HEK293 (cell line): ENCODE measurements at regions not wholly inside any gene's neighbourhood (a gene's known extent, or its start where the extent isn't known, plus 50 kb on each side); places are given as distances from the start of the nearest gene placed in this dataset.

Experiments
- CTCF ChIA-PET: fragments of 350-600 bp; formaldehyde crosslinking; extraction: SDS; loops from one replicate; lab custom pipeline; 2021; ENCODE audit warnings: antibody characterized with exemption; lab: Yijun Ruan, JAX
- POLR2A ChIA-PET: fragments of 300-600 bp; formaldehyde crosslinking; extraction: SDS; loops from one replicate; lab custom pipeline; 2020; ENCODE audit warnings: antibody characterized with exemption, inconsistent platforms; lab: Yijun Ruan, JAX
- H3K27ac ChIP-seq: fragments of 200-500 bp; sonication (Bioruptor generic); 2 replicates; pipeline ENCODE4 v1.5.1; 2014; ENCODE audit warnings: low read depth, low read length, control low read depth, inconsistent platforms; ENCODE audit errors: extremely low read depth
- H3K36me3 ChIP-seq, 2 experiments: fragments of 200-500 bp in 1 of 2; sonication (Bioruptor generic) in 1 of 2; 1 replicate in 1 of 2; 2 replicates in 1 of 2; pipeline ENCODE4 v1.5.1; 2014 to 2017; ENCODE audit warnings: inconsistent platforms in 2 of 2, low read length in 2 of 2; ENCODE audit not compliant: control insufficient read depth in 2 of 2, insufficient read depth in 1 of 2
- H3K4me1 ChIP-seq: fragments of 200-500 bp; sonication (Bioruptor generic); 2 replicates; pipeline ENCODE4 v1.5.1; 2014; ENCODE audit warnings: mild to moderate bottlenecking, low read length, inconsistent platforms; ENCODE audit not compliant: control insufficient read depth, insufficient read depth
- H3K4me3 ChIP-seq: 2 replicates; pipeline ENCODE4 v1.5.1; 2011; ENCODE audit warnings: low read depth, mild to moderate bottlenecking, control low read depth, low read length, moderate library complexity
- H3K9me3 ChIP-seq: fragments of 200-500 bp; sonication (Bioruptor generic); 2 replicates; pipeline ENCODE4 v1.5.1; 2014; ENCODE audit warnings: low read depth, low read length, inconsistent platforms; ENCODE audit not compliant: control insufficient read depth, insufficient read depth
- GLI2 ChIP-seq: fragments of 450-650 bp; formaldehyde crosslinking; IDR thresholded peaks from 2 replicates; pipeline ENCODE4; 2017; ENCODE audit warnings: missing biosample characterization, missing genetic modification characterization, low read depth, borderline replicate concordance
- GLIS2 ChIP-seq: fragments of 450-650 bp; formaldehyde crosslinking; IDR thresholded peaks from 2 replicates; pipeline ENCODE4 v1.5.1; 2016; ENCODE audit warnings: missing biosample characterization, missing genetic modification characterization
- HOXA7 ChIP-seq: sonication (generic); formaldehyde crosslinking; IDR thresholded peaks from 2 replicates; pipeline ENCODE4 v1.8.1; 2022; ENCODE audit warnings: missing genetic modification reagents, borderline replicate concordance
- IKZF3 ChIP-seq: fragments of 450-650 bp; IDR thresholded peaks from 2 replicates; pipeline ENCODE4 v1.5.0; 2018; ENCODE audit warnings: missing biosample characterization, mild to moderate bottlenecking, missing genetic modification characterization, moderate library complexity
- KLF8 ChIP-seq: fragments of 450-650 bp; formaldehyde crosslinking; IDR thresholded peaks from 2 replicates; pipeline ENCODE4 v1.5.1; 2016; ENCODE audit warnings: missing biosample characterization, missing genetic modification characterization
- SP7 ChIP-seq: fragments of 450-650 bp; formaldehyde crosslinking; IDR thresholded peaks from 2 replicates; pipeline ENCODE4 v1.5.1; 2016; ENCODE audit warnings: missing biosample characterization, missing genetic modification characterization
- ZBTB48 ChIP-seq: fragments of 450-650 bp; formaldehyde crosslinking; IDR thresholded peaks from 2 replicates; pipeline ENCODE4 v1.5.1; 2016; ENCODE audit warnings: missing biosample characterization, missing genetic modification characterization
- ZEB2 ChIP-seq: fragments of 450-650 bp; formaldehyde crosslinking; IDR thresholded peaks from 2 replicates; pipeline ENCODE4 v1.5.1; 2016; ENCODE audit warnings: missing biosample characterization, missing genetic modification characterization
- ZNF157 ChIP-seq: fragments of 450-650 bp; formaldehyde crosslinking; IDR thresholded peaks from 2 replicates; pipeline ENCODE4 v1.5.1; 2016; ENCODE audit warnings: missing biosample characterization, missing genetic modification characterization
- ZNF211 ChIP-seq: fragments of 450-650 bp; formaldehyde crosslinking; IDR thresholded peaks from 2 replicates; pipeline ENCODE4 v1.5.1; 2016; ENCODE audit warnings: low read depth, missing biosample characterization, missing genetic modification characterization
- ZNF24 ChIP-seq: fragments of 450-650 bp; formaldehyde crosslinking; IDR thresholded peaks from 2 replicates; pipeline ENCODE4 v1.5.1; 2016; ENCODE audit warnings: missing biosample characterization, missing genetic modification characterization
- ZNF311 ChIP-seq: fragments of 450-650 bp; formaldehyde crosslinking; IDR thresholded peaks from 2 replicates; pipeline ENCODE4 v1.5.1; 2017; ENCODE audit warnings: missing biosample characterization, missing genetic modification characterization, borderline replicate concordance
- ZNF394 ChIP-seq: fragments of 450-650 bp; formaldehyde crosslinking; IDR thresholded peaks from 2 replicates; pipeline ENCODE4 v1.5.1; 2016; ENCODE audit warnings: missing biosample characterization, missing genetic modification characterization, mild to moderate bottlenecking, moderate library complexity, borderline replicate concordance
- ZNF404 ChIP-seq: fragments of 450-650 bp; formaldehyde crosslinking; IDR thresholded peaks from 2 replicates; pipeline ENCODE4 v1.5.1; 2017; ENCODE audit warnings: missing biosample characterization, missing genetic modification characterization
- ZNF529 ChIP-seq: fragments of 450-650 bp; formaldehyde crosslinking; IDR thresholded peaks from 2 replicates; pipeline ENCODE4 v1.5.1; 2017; ENCODE audit warnings: missing genetic modification characterization, missing biosample characterization; ENCODE audit not compliant: insufficient replicate concordance
- ZNF561 ChIP-seq: fragments of 450-650 bp; IDR thresholded peaks from 2 replicates; pipeline ENCODE4 v1.5.1; 2018; ENCODE audit warnings: missing biosample characterization, missing genetic modification characterization, borderline replicate concordance
- ZNF610 ChIP-seq: fragments of 450-650 bp; formaldehyde crosslinking; IDR thresholded peaks from 2 replicates; pipeline ENCODE4 v1.5.1; 2016; ENCODE audit warnings: missing biosample characterization, missing genetic modification characterization, borderline replicate concordance
- ZNF658 ChIP-seq: fragments of 450-650 bp; formaldehyde crosslinking; IDR thresholded peaks from 2 replicates; pipeline ENCODE4; 2016; ENCODE audit warnings: missing biosample characterization, missing genetic modification characterization
- TF ChIP-seq, protein P1 (sequence below): fragments of 450-650 bp; formaldehyde crosslinking; IDR thresholded peaks from 2 replicates; pipeline ENCODE4 v1.5.1; 2016; ENCODE audit warnings: missing biosample characterization, missing genetic modification characterization
- TF ChIP-seq, protein P2 (sequence below): fragments of 450-650 bp; formaldehyde crosslinking; IDR thresholded peaks from 2 replicates; pipeline ENCODE4 v1.5.1; 2017; ENCODE audit warnings: missing biosample characterization, missing genetic modification characterization
- TF ChIP-seq, protein P3 (sequence below): fragments of 450-650 bp; formaldehyde crosslinking; optimal IDR thresholded peaks from 2 replicates; pipeline ENCODE3; 2016; ENCODE audit warnings: missing biosample characterization, mild to moderate bottlenecking, missing genetic modification characterization
- TF ChIP-seq, protein P4 (sequence below): fragments of 450-650 bp; formaldehyde crosslinking; IDR thresholded peaks from 2 replicates; pipeline ENCODE4 v1.5.1; 2017; ENCODE audit warnings: missing biosample characterization, missing genetic modification characterization

DNA sequence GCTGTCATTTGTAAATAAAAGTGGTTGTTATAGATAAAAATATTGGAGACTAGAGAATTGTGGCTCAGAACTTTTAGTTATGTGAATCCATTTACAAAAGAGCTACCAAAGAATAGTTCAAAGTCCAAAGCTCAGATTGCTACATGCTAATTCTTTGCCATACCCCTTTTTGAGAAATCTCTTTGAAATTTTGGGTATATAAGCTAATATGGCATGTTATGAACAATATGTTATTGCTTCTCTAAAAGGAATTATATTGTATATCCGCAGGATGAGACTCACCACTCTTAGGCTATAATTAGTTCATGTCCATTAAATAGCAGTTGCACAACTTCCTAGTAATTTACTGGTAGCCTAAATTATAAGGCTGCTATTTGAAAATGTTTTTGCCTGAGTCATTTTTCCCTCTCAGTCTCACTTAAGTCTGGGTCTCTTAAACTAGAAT, 178.0 kb downstream of the ZNF281 start:
- H3K36me3 ChIP-seq: no peaks in the 10 kb centered on the region
- no peak overlapping the region for H3K4me3 ChIP-seq
- CTCF ChIA-PET: no interaction called here
- TF ChIP-seq SP7 (tag by site-specific recombination): peak; percentile 95
- TF ChIP-seq KLF8 (tag by site-specific recombination): no peak
- TF ChIP-seq ZNF157 (tag by site-specific recombination): no peak
- TF ChIP-seq ZNF24 (tag by site-specific recombination): no peak
- TF ChIP-seq IKZF3 (tag by site-specific recombination): no peak
- TF ChIP-seq, protein P1, sequence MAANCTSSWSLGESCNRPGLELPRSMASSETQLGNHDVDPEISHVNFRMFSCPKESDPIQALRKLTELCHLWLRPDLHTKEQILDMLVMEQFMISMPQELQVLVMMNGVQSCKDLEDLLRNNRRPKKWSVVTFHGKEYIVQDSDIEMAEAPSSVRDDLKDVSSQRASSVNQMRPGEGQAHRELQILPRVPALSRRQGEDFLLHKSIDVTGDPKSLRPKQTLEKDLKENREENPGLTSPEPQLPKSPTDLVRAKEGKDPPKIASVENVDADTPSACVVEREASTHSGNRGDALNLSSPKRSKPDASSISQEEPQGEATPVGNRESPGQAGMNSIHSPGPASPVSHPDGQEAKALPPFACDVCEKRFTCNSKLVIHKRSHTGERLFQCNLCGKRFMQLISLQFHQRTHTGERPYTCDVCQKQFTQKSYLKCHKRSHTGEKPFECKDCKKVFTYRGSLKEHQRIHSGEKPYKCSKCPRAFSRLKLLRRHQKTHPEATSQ (tag by site-specific recombination): no peak
- H3K4me1 ChIP-seq: no peaks in the 10 kb centered on the region
- no peaks in the 10 kb centered on the region for H3K9me3 ChIP-seq
- POLR2A ChIA-PET: no interaction called here
- no peak overlapping the region for H3K27ac ChIP-seq

DNA sequence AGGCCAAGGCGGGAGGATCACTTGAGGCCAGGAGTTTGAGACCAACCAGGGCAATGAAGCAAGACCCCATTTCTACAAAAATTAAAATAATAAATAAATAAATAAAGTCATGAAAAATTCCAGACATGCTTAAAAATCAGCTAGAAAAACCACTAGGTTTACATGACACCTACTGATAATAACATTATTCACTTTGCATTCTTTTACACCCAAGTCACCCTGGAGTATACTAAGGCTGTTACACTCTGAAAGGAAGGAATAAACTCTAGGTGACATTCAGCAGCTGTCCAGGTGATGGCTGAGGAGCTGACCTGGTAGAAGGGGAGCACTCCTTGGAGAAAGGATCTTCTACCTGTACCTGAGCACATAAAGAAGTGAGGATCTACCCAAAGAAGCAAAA, 179.2 kb downstream of the ZNF281 start:
- no peaks in the 10 kb centered on the region for H3K9me3 ChIP-seq
- CTCF ChIA-PET: interaction anchor here (0.6 kb wide), 1 partner anchor 763 kb away, joined by 4 read pairs; no protein-coding TSS in a partner anchor

DNA sequence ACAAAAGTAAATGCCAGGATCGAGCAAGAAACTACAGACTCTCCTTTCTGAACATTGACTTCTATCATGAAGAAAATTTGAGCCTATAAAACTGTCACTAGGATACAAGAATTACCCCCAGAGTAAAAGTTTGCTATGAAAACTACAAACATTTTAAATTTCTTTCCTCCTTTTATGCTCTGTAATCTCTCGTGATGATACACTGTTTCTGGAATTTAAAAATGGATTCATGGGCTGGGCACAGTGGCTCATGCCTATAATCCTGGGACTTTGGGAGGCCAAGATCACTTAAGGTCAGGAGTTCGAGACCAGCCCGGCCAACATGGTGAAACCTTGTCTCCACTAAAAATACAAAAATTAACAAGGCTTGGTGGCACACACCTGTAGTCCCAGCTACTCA, 181.3 kb downstream of the ZNF281 start:
- Histone ChIP-seq H3K9me3 (no peaks in the 10 kb centered on the region), H3K27ac (no peak overlapping the region), H3K4me3 (no peak overlapping the region), H3K4me1 (no peaks in the 10 kb centered on the region)
- POLR2A ChIA-PET: no interaction called here
- TF ChIP-seq SP7 (tag by site-specific recombination) (no peak), GLIS2 (tag by site-specific recombination) (no peak), ZNF658 (no peak), HOXA7 (CRISPR knock-in tag) (no peak), ZNF529 (tag by site-specific recombination) (no peak), ZNF24 (tag by site-specific recombination) (no peak), GLI2 (tag by site-specific recombination) (no peak), ZNF404 (tag by site-specific recombination) (no peak)
- TF ChIP-seq, protein P2, sequence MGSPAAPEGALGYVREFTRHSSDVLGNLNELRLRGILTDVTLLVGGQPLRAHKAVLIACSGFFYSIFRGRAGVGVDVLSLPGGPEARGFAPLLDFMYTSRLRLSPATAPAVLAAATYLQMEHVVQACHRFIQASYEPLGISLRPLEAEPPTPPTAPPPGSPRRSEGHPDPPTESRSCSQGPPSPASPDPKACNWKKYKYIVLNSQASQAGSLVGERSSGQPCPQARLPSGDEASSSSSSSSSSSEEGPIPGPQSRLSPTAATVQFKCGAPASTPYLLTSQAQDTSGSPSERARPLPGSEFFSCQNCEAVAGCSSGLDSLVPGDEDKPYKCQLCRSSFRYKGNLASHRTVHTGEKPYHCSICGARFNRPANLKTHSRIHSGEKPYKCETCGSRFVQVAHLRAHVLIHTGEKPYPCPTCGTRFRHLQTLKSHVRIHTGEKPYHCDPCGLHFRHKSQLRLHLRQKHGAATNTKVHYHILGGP (tag by site-specific recombination): no peak
- TF ChIP-seq, all 188 proteins: peak for 0
- CTCF ChIA-PET: no interaction called here
- no peaks in the 10 kb centered on the region for H3K36me3 ChIP-seq

More for the DNA sequence above, 179.2 kb downstream of the ZNF281 start:
- TF ChIP-seq ZEB2 (tag by site-specific recombination): no peak
- no peak for TF ChIP-seq ZNF561
- no peak for TF ChIP-seq ZNF394
- Histone ChIP-seq H3K4me3 (no peak overlapping the region), H3K36me3 (no peaks in the 10 kb centered on the region), H3K27ac (no peak overlapping the region), H3K4me1 (no peaks in the 10 kb centered on the region)
- POLR2A ChIA-PET: no interaction called here

DNA sequence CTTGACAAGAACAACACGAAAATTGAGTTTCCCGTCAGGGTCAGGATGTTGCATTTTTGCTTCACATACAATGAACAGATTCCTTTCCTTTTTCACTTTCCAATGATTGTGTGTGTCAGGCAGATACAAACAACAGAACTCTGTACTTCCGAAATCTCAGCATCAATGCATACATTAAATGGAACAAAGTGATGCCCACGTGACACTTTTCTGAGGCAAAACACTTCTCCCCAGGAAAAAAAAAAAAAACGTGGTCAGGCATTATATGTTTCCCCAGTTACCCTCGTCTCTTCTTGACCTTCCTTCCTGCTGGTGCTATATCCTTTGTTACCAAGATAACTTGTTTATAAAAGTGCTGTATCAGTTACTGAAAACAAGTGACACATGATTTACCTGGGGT, 181.8 kb downstream of the ZNF281 start:
- H3K36me3 ChIP-seq: no peaks in the 10 kb centered on the region
- ChIA-PET POLR2A (no interaction called here), CTCF (no interaction called here)
- H3K4me3 ChIP-seq: no peak overlapping the region
- H3K27ac ChIP-seq: no peak overlapping the region
- no peaks in the 10 kb centered on the region for H3K4me1 ChIP-seq
- H3K9me3 ChIP-seq: no peaks in the 10 kb centered on the region
- TF ChIP-seq ZNF404 (tag by site-specific recombination): no peak
- no peak for TF ChIP-seq ZNF610 (tag by site-specific recombination)
- no peak for TF ChIP-seq ZNF311 (tag by site-specific recombination)
- TF ChIP-seq, protein P3, sequence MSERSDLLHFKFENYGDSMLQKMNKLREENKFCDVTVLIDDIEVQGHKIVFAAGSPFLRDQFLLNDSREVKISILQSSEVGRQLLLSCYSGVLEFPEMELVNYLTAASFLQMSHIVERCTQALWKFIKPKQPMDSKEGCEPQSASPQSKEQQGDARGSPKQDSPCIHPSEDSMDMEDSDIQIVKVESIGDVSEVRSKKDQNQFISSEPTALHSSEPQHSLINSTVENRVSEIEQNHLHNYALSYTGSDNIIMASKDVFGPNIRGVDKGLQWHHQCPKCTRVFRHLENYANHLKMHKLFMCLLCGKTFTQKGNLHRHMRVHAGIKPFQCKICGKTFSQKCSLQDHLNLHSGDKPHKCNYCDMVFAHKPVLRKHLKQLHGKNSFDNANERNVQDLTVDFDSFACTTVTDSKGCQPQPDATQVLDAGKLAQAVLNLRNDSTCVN (tag by site-specific recombination): no peak
- TF ChIP-seq ZBTB48: no peak
- no peak for TF ChIP-seq ZNF211 (tag by site-specific recombination)
- TF ChIP-seq, protein P4, sequence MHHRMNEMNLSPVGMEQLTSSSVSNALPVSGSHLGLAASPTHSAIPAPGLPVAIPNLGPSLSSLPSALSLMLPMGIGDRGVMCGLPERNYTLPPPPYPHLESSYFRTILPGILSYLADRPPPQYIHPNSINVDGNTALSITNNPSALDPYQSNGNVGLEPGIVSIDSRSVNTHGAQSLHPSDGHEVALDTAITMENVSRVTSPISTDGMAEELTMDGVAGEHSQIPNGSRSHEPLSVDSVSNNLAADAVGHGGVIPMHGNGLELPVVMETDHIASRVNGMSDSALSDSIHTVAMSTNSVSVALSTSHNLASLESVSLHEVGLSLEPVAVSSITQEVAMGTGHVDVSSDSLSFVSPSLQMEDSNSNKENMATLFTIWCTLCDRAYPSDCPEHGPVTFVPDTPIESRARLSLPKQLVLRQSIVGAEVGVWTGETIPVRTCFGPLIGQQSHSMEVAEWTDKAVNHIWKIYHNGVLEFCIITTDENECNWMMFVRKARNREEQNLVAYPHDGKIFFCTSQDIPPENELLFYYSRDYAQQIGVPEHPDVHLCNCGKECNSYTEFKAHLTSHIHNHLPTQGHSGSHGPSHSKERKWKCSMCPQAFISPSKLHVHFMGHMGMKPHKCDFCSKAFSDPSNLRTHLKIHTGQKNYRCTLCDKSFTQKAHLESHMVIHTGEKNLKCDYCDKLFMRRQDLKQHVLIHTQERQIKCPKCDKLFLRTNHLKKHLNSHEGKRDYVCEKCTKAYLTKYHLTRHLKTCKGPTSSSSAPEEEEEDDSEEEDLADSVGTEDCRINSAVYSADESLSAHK (tag by site-specific recombination): no peak
